ENCODE measurements at regions not wholly inside any gene's neighbourhood (a gene's known extent, or its start where the extent isn't known, plus 50 kb on each side); places are given as distances from the start of the nearest gene placed in this dataset.

GRCh38 chr1:36693161-36693525, 210.4 kb upstream of the CSF3R start:
- H3K27ac ChIP-seq: no peak overlapping the region
- no peak for DNase-seq
- no peaks in the 10 kb centered on the region for H3K4me1 ChIP-seq
- H3K27me3 ChIP-seq: peaks cover 0 to 80% (median 24%) of the 10 kb centered on the region in 3 donors
- H3K36me3 ChIP-seq: no peaks in the 10 kb centered on the region
- 36 to 46% (median 40%) methylated on average over 6 of the region's 6 CpGs for WGBS, 5 donors
- no peak overlapping the region for H3K4me3 ChIP-seq
- no peaks in the 10 kb centered on the region for H3K9me3 ChIP-seq
- TF ChIP-seq POLR2A (IDR thresholded peaks at IDR 0.05) (no peak), EP300 (IDR thresholded peaks at IDR 0.05) (no peak), CTCF (IDR thresholded peaks at IDR 0.05) (no peak), POLR2AphosphoS5 (IDR thresholded peaks at IDR 0.05) (no peak)
- intact Hi-C loops (cut with DNase I; ENCODE audit: low total_unique reads): no loop called here

GRCh38 chr1:36692465-36693160, 209.9 kb upstream of the CSF3R start:
- H3K4me3 ChIP-seq: no peak overlapping the region
- H3K27me3 ChIP-seq: peaks cover 0 to 83% (median 26%) of the 10 kb centered on the region in 3 donors
- no peaks in the 10 kb centered on the region for H3K36me3 ChIP-seq
- TF ChIP-seq POLR2A (IDR thresholded peaks at IDR 0.05): no peak
- no peak for TF ChIP-seq EP300 (IDR thresholded peaks at IDR 0.05)
- TF ChIP-seq POLR2AphosphoS5 (IDR thresholded peaks at IDR 0.05): no peak
- no peak for TF ChIP-seq CTCF (IDR thresholded peaks at IDR 0.05)
- H3K27ac ChIP-seq: no peak overlapping the region
- no peaks in the 10 kb centered on the region for H3K4me1 ChIP-seq
- no peak for DNase-seq
- 63 to 83% (median 76%) methylated on average over 10 of the region's 10 CpGs for WGBS, 5 donors
- H3K9me3 ChIP-seq: no peaks in the 10 kb centered on the region
- intact Hi-C loops (cut with DNase I; ENCODE audit: low total_unique reads): no loop called here

- Histone ChIP-seq H3K36me3 (no peaks in the 10 kb centered on the region), H3K27me3 (peaks cover 0 to 83% (median 35%) of the 10 kb centered on the region in 3 donors), H3K9me3 (no peaks in the 10 kb centered on the region), H3K4me3 (no peak overlapping the region), H3K4me1 (no peaks in the 10 kb centered on the region), H3K27ac (no peak overlapping the region)
- intact Hi-C loops (cut with DNase I; ENCODE audit: low total_unique reads): no loop called here
- no peak for TF ChIP-seq POLR2A (IDR thresholded peaks at IDR 0.05)
- TF ChIP-seq POLR2AphosphoS5 (IDR thresholded peaks at IDR 0.05): no peak
- no peak for TF ChIP-seq CTCF (IDR thresholded peaks at IDR 0.05)
- TF ChIP-seq EP300 (IDR thresholded peaks at IDR 0.05): no peak
- no peak for DNase-seq
- WGBS, 5 donors: 46 to 65% (median 60%) methylated on average over 3 of the region's 3 CpGs
Observed at GRCh38 chr1:36691374-36691773, 208.7 kb upstream of the CSF3R start.

GRCh38 chr1:36689992-36690391, 207.3 kb upstream of the CSF3R start:
- no peaks in the 10 kb centered on the region for H3K36me3 ChIP-seq
- H3K27me3 ChIP-seq: peaks cover 0 to 74% (median 31%) of the 10 kb centered on the region in 3 donors
- DNase-seq: no peak
- 68 to 79% (median 75%) methylated on average over 3 of the region's 3 CpGs for WGBS, 5 donors
- H3K27ac ChIP-seq: no peak overlapping the region
- H3K9me3 ChIP-seq: no peaks in the 10 kb centered on the region
- TF ChIP-seq POLR2AphosphoS5 (IDR thresholded peaks at IDR 0.05): no peak
- no peaks in the 10 kb centered on the region for H3K4me1 ChIP-seq
- intact Hi-C loops (cut with DNase I; ENCODE audit: low total_unique reads): no loop called here
- H3K4me3 ChIP-seq: no peak overlapping the region

GRCh38 chr1:36687312-36687711, 204.6 kb upstream of the CSF3R start:
- Histone ChIP-seq H3K4me1 (no peaks in the 10 kb centered on the region), H3K27me3 (peaks cover 0 to 48% (median 16%) of the 10 kb centered on the region in 3 donors), H3K27ac (no peak overlapping the region), H3K36me3 (no peaks in the 10 kb centered on the region), H3K9me3 (no peaks in the 10 kb centered on the region), H3K4me3 (no peak overlapping the region)
- intact Hi-C loops (cut with DNase I; ENCODE audit: low total_unique reads): no loop called here
- no peak for DNase-seq
- WGBS, 5 donors: 48 to 67% (median 58%) methylated on average over 5 of the region's 5 CpGs
- TF ChIP-seq POLR2AphosphoS5 (IDR thresholded peaks at IDR 0.05) (no peak), CTCF (IDR thresholded peaks at IDR 0.05) (no peak), POLR2A (IDR thresholded peaks at IDR 0.05) (no peak), EP300 (IDR thresholded peaks at IDR 0.05) (no peak)
